ENCODE measurements at regions not wholly inside any gene's neighbourhood (a gene's known extent, or its start where the extent isn't known, plus 50 kb on each side); places are given as distances from the start of the nearest gene placed in this dataset.

DNA sequence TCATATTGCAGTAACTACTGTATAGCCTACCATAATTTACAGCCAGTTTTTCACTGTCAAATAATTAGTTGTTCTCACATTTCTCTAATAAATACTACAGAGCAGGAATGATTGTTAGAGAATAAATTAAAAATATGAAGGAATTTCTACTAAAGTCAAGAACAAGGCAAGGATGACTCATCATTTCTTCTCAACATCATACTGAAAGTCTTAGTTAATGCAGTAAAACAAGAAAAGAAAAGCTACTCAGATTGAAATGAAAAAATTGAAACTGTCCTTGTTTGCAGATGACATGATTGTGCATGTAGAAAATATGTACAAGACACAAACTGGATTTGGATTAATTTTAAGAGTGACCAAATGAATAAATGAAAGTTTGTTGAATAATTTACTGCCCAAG is 608.2 kb downstream of the NSUN3 start:
- intact Hi-C loops (cut with DNase I; ENCODE audit: low total_unique reads) = no loop called here
- H3K36me3 ChIP-seq = no peaks in the 10 kb centered on the region

DNA sequence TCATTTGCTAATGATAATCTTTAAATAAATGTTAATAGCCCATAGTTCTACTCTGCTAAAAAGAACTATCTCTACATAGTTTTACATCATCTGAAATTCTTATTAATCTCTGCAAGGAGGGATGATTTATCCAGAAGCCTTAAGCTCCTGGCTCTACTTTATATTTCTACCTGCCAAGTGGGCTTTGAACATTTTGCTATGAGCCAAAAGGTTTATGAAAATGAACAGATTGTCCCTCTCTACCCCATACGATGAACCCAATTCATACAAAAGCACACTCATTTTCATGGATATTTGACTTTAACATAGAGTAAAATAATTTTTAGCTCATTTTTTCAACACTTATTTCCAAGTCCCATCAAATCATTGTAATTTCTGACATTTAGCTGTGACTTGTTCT is 611.0 kb downstream of the NSUN3 start:
- no peaks in the 10 kb centered on the region for H3K4me1 ChIP-seq
- H3K4me3 ChIP-seq = no peak overlapping the region
- H3K36me3 ChIP-seq = no peaks in the 10 kb centered on the region
- intact Hi-C loops (cut with DNase I; ENCODE audit: low total_unique reads) = no loop called here
- no peaks in the 10 kb centered on the region for H3K27me3 ChIP-seq
- no peak for DNase-seq
- no peak for TF ChIP-seq POLR2A (IDR thresholded peaks at IDR 0.05)
- TF ChIP-seq, protein P1, sequence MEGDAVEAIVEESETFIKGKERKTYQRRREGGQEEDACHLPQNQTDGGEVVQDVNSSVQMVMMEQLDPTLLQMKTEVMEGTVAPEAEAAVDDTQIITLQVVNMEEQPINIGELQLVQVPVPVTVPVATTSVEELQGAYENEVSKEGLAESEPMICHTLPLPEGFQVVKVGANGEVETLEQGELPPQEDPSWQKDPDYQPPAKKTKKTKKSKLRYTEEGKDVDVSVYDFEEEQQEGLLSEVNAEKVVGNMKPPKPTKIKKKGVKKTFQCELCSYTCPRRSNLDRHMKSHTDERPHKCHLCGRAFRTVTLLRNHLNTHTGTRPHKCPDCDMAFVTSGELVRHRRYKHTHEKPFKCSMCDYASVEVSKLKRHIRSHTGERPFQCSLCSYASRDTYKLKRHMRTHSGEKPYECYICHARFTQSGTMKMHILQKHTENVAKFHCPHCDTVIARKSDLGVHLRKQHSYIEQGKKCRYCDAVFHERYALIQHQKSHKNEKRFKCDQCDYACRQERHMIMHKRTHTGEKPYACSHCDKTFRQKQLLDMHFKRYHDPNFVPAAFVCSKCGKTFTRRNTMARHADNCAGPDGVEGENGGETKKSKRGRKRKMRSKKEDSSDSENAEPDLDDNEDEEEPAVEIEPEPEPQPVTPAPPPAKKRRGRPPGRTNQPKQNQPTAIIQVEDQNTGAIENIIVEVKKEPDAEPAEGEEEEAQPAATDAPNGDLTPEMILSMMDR (IDR thresholded peaks at IDR 0.05) = no peak
- no peak overlapping the region for H3K27ac ChIP-seq
- H3K9me3 ChIP-seq = no peaks in the 10 kb centered on the region

More for the DNA sequence above, 608.2 kb downstream of the NSUN3 start:
- H3K27me3 ChIP-seq = no peaks in the 10 kb centered on the region
- TF ChIP-seq, protein P1 (IDR thresholded peaks at IDR 0.05) = no peak
- no peak for TF ChIP-seq POLR2A (IDR thresholded peaks at IDR 0.05)
- no peak overlapping the region for H3K4me3 ChIP-seq
- no peaks in the 10 kb centered on the region for H3K9me3 ChIP-seq
- no peaks in the 10 kb centered on the region for H3K4me1 ChIP-seq
- no peak overlapping the region for H3K27ac ChIP-seq
- DNase-seq = no peak

DNA sequence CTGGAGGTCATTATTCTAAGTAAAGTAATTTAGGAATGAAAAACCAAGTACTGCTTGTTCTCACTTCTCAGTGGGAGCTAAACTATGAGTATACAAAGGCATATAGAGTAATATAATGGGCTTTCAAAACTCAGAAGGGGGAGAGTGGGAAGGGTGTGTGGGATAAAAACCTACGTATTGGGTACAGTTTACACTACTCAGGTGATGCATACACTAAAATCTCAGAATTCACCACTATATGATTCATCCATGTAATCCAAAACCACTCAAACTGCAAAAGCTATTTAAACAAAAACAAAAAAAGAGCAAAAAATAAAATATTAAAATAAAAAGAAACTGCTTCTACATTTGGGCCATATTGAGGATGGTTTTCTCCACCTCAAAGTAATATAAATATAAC is 623.3 kb downstream of the NSUN3 start:
- TF ChIP-seq, protein P1 (IDR thresholded peaks at IDR 0.05) = no peak
- TF ChIP-seq POLR2A (IDR thresholded peaks at IDR 0.05) = no peak
- Histone ChIP-seq H3K27me3 (no peaks in the 10 kb centered on the region), H3K36me3 (no peaks in the 10 kb centered on the region), H3K4me1 (no peaks in the 10 kb centered on the region), H3K27ac (no peak overlapping the region), H3K4me3 (no peak overlapping the region), H3K9me3 (no peaks in the 10 kb centered on the region)
- intact Hi-C loops (cut with DNase I; ENCODE audit: low total_unique reads) = no loop called here
- no peak for DNase-seq

DNA sequence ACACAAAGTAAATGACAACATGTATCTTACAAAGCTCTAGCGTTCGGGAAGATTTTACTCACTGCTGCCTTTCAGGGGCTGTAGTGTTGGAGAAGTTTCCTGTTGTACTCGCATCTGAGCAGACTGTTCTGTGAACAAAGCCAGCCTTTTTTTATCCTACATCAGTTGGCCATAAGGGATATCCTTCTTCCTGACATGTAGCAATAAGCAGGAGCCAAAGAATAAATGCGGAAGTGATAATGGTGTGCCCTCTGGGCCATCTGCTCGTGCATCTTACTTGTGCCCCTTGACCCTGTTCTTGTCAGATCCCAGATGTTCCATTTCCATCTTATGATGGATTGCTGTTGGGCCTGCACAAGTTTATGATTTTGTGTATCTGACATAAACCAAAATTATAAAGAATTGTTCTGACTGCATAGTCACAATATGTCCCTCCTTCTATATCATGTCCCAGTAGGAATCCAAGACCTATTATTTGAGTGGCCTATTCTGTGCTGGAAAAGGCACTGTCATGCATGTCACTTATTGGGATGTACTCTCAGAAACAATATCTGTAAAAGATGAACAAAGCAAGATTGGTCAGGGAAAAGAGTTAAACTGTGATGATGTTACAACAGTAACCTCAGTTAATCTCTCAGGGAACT is 631.3 kb downstream of the NSUN3 start:
- Histone ChIP-seq H3K4me1 (no peaks in the 10 kb centered on the region), H3K36me3 (no peaks in the 10 kb centered on the region), H3K27me3 (no peaks in the 10 kb centered on the region), H3K4me3 (no peak overlapping the region), H3K27ac (no peak overlapping the region), H3K9me3 (no peaks in the 10 kb centered on the region)
- no peak for DNase-seq
- intact Hi-C loops (cut with DNase I; ENCODE audit: low total_unique reads) = no loop called here
- TF ChIP-seq POLR2A (IDR thresholded peaks at IDR 0.05) = no peak
- TF ChIP-seq, protein P1 (IDR thresholded peaks at IDR 0.05) = no peak

DNA sequence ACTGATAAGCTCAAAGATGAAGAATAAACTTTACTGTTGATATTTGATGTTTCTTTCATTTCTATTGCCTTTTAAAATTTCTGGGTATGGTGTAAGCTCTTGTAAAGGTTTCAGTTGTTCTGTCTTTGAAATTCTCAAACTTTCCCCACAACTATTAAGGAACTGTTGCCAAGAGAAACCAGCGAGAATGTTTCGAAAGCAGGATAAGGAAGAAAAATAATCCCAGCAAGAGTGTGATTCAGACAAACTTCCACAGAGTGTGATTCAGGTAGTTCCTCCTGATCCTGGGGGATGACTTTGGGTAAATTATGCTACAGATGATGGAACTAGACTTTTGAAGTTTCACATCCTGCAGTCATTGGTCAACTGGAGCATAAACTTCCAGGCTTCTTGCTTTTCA is 632.0 kb downstream of the NSUN3 start:
- Histone ChIP-seq H3K4me3 (no peak overlapping the region), H3K36me3 (no peaks in the 10 kb centered on the region), H3K27me3 (no peaks in the 10 kb centered on the region), H3K4me1 (no peaks in the 10 kb centered on the region), H3K27ac (no peak overlapping the region), H3K9me3 (no peaks in the 10 kb centered on the region)
- no peak for DNase-seq
- intact Hi-C loops (cut with DNase I; ENCODE audit: low total_unique reads) = no loop called here
- TF ChIP-seq, protein P1 (IDR thresholded peaks at IDR 0.05) = no peak
- no peak for TF ChIP-seq POLR2A (IDR thresholded peaks at IDR 0.05)
